Right kidney (tissue), 1 donor: ENCODE measurements at regions not wholly inside any gene's neighbourhood (a gene's known extent, or its start where the extent isn't known, plus 50 kb on each side); places are given as distances from the start of the nearest gene placed in this dataset.
"Not testable (repeated sequence)": the region's sequence is repeated elsewhere in the genome, so short reads cannot be mapped to it uniquely, and the experiment has no call there.

Source experiments
- DNase-seq: peaks from one replicate; pipeline ENCODE4 v3.0.0-alpha.2; 2016

DNA sequence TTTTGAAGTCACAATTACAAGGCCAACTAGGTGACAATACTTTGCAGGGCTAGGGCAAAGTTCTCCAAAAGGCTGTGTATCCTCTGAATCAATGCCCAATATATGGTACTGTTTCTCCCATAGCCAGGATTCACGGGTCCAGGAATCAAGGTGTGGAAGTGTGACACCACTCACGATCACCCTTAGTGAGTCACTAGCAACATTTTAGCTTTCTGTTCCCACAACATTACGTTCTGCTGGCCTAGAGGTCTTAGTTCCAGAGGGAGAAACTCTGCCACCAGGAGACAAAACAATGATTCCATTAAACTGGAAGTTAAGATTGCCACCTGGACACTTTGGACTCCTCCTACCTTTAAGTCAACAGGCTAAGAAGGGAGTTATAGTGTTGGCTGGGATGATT, 88.5 kb upstream of the RANBP6 start:
- not testable (repeated sequence) for DNase-seq

- DNase-seq = not testable (repeated sequence)
These were observed 87.0 kb upstream of the RANBP6 start for GRCh38 chr9:6102336-6102987.

- not testable (repeated sequence) for DNase-seq
These were observed 86.3 kb upstream of the RANBP6 start for GRCh38 chr9:6101725-6102124.

- not testable (repeated sequence) for DNase-seq
These were observed 83.9 kb upstream of the RANBP6 start for GRCh38 chr9:6099346-6099745.

- DNase-seq = no peak
These were observed 83.0 kb upstream of the RANBP6 start for GRCh38 chr9:6098431-6098830.

GRCh38 chr9:6096821-6097220, 81.4 kb upstream of the RANBP6 start:
- DNase-seq = no peak

- DNase-seq = no peak
These were observed 75.1 kb upstream of the RANBP6 start for GRCh38 chr9:6090277-6091210.

DNA sequence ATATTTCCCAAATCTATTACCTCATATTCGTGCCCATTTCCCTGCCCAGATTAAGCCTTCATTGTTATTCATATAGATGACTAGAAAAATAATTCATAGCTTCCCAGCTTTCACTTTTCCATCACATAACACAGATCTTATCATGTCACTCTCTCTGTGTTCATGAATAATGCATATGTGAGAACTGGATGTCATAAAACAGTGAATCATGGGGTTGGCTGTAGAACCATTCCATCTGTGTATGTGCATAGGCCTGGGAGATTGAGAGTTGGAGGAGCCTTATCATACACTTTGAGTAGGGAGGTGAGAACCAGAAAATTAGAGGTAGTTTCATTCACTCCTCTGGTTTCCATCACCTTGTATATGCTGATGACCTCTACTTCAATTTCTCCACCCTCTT, 73.9 kb upstream of the RANBP6 start:
- DNase-seq = no peak

- DNase-seq = no peak
These were observed 70.7 kb upstream of the RANBP6 start for GRCh38 chr9:6086006-6086655.

- peak; percentile 66 for DNase-seq
These were observed 64.8 kb upstream of the RANBP6 start for GRCh38 chr9:6080154-6080716.

DNA sequence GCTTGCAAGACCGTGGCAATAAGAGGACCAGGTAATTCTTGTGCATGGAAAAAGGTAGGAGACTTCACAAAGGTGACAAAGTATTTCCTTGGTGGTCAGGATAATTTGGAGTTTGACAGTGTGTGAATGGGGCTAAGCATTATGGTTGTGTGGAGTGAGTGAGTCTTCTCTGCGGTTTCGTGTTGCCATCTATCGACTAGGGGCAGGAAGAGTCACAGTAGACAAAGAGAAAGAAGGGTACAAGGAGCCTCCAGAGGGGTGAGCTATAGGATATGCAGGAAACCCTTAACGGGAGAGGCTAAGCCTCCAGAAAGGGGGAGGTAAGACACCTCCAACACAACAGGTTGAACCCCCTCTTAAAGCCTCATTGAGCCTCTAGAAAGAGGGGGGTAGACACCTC, 64.0 kb upstream of the RANBP6 start:
- no peak for DNase-seq

DNA sequence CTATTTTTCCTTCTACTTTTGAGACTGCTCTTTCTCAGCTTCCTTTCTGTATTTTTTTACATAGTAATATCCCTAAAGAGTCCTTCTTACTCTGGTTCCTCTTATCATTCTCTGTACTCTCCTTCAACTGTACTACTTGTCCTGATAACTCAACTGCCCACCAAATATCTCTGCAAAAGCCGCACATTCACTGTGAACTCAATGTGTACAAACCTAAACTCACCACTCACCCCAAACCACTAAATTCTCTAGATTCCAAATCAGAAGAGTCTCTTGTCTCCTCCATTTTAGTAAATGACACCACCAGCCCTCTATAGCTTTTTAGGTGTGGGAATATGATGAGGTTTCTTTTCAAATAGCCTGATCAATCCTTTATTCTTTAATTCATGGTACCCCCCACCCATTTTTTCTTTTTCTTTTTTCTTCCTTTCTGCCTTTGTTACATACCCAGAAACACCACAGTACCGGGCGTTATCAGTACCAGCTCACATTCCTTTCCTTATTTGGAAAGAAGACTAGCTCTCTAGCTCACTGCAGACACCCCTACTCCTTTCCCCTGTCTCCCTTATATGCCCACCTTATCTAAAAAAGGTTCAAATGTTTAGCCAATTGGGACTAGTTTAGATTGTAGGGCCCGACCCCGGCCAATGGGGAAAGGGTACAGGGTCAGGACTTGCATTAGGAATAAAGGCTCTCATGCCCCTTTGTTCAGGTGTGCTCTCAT, 63.1 kb upstream of the RANBP6 start:
- no peak for DNase-seq

DNA sequence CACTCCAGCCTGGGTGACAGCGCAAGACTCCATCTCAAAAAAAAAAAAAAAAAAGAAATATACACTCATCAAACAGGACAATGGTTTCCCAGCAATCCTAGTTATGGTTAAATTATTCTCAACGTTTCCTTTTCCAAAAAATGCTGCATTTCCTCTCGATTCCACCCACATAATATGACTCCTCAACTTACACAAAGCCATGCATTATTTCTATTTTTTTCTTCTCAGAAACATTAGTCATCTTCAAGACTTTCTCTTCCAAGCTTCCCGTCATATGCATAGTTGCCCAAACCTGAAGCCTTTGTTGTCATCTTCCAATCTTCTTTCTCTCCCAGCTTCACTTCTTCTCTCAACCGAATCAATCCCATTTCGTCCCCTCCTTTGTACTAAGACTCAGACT, 61.4 kb upstream of the RANBP6 start:
- DNase-seq = no peak

DNA sequence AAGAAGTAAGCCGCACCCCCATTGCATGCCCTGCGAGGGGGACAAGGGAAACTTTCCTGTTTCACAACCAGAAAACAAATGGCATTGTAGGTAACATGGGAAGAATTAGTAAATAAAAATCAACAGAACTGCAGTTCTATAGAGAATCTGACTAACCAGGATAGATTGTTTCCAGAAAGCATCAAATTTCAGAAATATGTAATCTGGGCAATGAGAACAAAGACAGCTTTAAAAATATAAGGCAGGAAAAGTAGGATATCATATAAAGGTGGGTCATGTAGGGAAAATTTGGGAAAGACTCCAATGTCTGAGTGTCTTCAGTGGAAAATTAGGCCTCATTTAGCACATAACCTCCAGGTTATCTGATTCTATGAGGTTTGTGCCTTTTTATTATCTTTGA, 58.3 kb upstream of the RANBP6 start:
- no peak for DNase-seq

DNA sequence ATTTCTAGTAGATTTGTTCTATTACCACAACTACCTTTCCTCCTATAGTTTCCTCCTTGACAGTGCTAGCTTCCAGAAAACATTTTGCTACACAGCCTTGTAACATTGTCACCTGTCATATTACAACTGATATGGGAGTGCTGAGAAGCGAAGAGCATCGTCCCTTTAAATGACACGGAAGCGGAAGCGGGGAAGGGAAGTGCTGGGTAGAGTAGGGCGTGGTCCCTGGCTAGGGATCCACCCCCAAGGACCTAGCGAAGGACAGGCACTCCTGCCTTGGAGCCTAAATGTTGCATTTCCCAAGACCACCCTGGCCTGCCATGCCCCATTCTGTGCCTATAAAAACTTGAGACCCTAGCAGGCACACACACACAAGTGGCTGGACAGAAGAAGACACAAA, 57.4 kb upstream of the RANBP6 start:
- no peak for DNase-seq

- no peak for DNase-seq
These were observed 57.0 kb upstream of the RANBP6 start for GRCh38 chr9:6072453-6072852.

DNA sequence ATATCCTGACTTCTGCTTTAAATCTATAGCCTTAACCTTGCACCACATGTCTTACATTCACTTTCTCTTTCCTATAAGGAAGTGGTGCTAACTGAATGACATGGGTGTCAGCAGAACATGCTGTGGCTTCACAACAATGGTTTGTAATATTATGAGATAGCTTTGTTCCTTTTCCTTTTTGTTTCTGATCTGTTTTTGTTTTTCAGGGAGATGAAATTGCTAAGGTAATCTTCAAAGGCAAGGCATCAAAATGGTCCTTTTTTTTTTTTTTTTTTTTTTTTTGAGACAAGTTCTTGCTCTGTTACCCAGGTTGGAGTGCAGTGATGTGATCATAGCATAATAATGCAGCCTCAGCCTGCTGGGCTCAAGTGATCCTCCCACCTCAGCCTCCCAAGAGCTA, 53.6 kb upstream of the RANBP6 start:
- no peak for DNase-seq

- DNase-seq = no peak
These were observed 52.0 kb upstream of the RANBP6 start for GRCh38 chr9:6067426-6067825.
